IMR-90 (cell line): ENCODE measurements at regions not wholly inside any gene's neighbourhood (a gene's known extent, or its start where the extent isn't known, plus 50 kb on each side); places are given as distances from the start of the nearest gene placed in this dataset.

ENCODE experiments used
- BHLHE40 ChIP-seq: fragments of 150-350 bp; IDR thresholded peaks from 2 replicates; pipeline ENCODE4 v1.6.1; 2016; ENCODE audit warnings: mild to moderate bottlenecking, low read depth, low read length
- FOS ChIP-seq: fragments of 150-350 bp; IDR thresholded peaks from 2 replicates; pipeline ENCODE4 v1.6.1; 2016; ENCODE audit warnings: low read depth, low read length
- MAFK ChIP-seq: IDR thresholded peaks from 2 replicates; pipeline ENCODE4 v1.6.1; 2012; ENCODE audit warnings: low read depth, low read length, improper control_type of control experiment
- POLR2A ChIP-seq: IDR thresholded peaks from 2 replicates; pipeline ENCODE4 v1.6.1; 2012; ENCODE audit warnings: mild to moderate bottlenecking, low read depth, low read length
- RAD21 ChIP-seq: IDR thresholded peaks from 2 replicates; pipeline ENCODE4 v1.6.1; 2012; ENCODE audit warnings: low read length, improper control_type of control experiment
- RCOR1 ChIP-seq: IDR thresholded peaks from 2 replicates; pipeline ENCODE4 v1.6.1; 2012; ENCODE audit warnings: mild to moderate bottlenecking, low read length, improper control_type of control experiment; ENCODE audit not compliant: insufficient replicate concordance
- SMC3 ChIP-seq: fragments of 150-350 bp; IDR thresholded peaks from 2 replicates; pipeline ENCODE4 v1.6.1; 2016; ENCODE audit warnings: low read depth, mild to moderate bottlenecking, antibody characterized with exemption, low read length, moderate library complexity
- USF2 ChIP-seq: fragments of 150-350 bp; IDR thresholded peaks from 2 replicates; pipeline ENCODE4 v1.6.1; 2017; ENCODE audit warnings: mild to moderate bottlenecking, antibody characterized with exemption, low read length, low read depth
- TF ChIP-seq, protein P1 (sequence below): conservative IDR thresholded peaks from 2 replicates; pipeline ENCODE4 v1.5.1; 2012; ENCODE audit warnings: mild to moderate bottlenecking, low read depth, low read length, improper control_type of control experiment

DNA sequence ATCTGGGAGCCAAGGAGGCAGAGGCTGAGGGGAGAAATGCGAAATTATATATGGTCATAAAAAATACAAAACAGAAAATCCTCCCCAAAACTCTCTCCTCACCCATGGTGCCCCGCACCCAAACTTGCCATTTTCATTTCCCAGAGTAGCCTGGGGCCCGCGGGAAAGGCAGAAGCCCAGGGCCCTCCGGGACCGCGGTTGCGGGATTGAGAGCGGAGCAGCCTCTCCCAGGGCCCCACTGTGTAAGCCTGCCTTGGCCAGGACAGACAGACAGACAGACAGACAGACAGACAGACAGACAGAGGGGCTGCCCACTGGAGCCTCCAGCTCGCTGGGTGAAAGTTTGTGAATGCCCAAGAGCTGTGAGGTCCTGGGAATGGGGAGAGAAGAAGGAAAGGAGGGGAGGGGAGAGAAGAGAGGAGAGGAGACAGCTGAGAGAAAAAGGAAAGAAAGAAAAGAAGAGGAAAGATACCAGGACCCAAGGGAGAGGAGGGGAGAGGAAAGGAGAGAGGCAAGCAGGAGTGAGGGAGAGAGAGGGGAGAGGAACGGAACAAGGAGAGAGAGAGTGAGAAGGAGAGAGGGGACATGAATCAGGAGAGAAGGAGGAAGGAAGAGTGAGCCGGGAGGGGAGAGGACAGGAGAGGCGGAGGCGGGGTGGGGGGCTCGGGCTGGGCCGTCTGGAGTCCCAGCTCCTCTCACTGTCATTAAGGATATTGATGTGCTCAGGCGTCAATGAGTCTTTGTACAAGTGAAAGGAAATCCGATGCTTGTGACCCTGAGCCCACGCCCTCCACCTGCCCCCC lies 69.3 kb upstream of the CASZ1 start:
- TF ChIP-seq SMC3: no peak
- TF ChIP-seq POLR2A: no peak
- no peak for TF ChIP-seq USF2
- TF ChIP-seq, protein P1, sequence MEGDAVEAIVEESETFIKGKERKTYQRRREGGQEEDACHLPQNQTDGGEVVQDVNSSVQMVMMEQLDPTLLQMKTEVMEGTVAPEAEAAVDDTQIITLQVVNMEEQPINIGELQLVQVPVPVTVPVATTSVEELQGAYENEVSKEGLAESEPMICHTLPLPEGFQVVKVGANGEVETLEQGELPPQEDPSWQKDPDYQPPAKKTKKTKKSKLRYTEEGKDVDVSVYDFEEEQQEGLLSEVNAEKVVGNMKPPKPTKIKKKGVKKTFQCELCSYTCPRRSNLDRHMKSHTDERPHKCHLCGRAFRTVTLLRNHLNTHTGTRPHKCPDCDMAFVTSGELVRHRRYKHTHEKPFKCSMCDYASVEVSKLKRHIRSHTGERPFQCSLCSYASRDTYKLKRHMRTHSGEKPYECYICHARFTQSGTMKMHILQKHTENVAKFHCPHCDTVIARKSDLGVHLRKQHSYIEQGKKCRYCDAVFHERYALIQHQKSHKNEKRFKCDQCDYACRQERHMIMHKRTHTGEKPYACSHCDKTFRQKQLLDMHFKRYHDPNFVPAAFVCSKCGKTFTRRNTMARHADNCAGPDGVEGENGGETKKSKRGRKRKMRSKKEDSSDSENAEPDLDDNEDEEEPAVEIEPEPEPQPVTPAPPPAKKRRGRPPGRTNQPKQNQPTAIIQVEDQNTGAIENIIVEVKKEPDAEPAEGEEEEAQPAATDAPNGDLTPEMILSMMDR: no peak
- TF ChIP-seq RCOR1: no peak
- TF ChIP-seq FOS: no peak
- no peak for TF ChIP-seq MAFK
- TF ChIP-seq RAD21: no peak
- no peak for TF ChIP-seq BHLHE40
